ENCODE measurements at regions not wholly inside any gene's neighbourhood (a gene's known extent, or its start where the extent isn't known, plus 50 kb on each side); places are given as distances from the start of the nearest gene placed in this dataset.
"Not testable (repeated sequence)": the region's sequence is repeated elsewhere in the genome, so short reads cannot be mapped to it uniquely, and the experiment has no call there.

DNA sequence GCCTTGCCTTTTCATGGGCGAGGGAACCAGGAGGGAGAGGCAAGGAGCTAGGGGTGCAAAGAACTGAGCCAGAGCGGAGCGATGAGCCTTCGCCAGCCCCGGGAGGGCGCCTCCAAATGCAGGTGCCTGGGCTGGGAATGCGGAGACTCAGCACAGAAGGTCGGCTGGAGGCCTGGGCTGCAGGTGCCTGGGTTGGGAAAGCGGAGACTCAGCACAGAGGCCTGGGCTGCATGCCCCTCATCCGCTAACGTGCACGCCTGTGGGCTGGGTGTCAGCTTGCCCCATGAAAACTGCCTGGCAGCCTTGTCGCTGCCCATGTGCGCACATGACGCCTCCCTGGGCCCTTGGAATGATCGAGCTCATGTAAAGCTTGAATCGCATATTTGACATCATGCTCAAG, 51.8 kb downstream of the POM121L12 start:
- DNase-seq, result no peak

DNA sequence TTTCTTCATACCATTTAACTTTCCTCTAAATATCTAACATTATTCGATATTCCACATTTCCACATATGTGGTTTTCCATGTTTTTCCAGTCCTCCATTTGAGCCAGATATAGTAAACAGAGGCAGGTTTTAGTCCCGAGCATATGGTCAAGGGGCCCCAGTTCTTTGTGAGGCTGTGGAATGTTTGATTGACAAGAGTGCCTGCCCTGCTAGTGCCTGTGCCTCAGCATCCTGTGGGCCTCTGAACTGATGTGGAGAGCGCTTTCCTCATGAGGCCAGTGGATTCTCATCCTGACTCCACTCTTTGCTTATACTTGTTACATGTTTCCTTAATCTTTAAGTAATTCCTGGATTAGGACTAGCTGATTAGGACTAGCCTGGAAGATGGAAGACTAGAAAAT, 58.8 kb downstream of the POM121L12 start:
- DNase-seq, result no peak

DNA sequence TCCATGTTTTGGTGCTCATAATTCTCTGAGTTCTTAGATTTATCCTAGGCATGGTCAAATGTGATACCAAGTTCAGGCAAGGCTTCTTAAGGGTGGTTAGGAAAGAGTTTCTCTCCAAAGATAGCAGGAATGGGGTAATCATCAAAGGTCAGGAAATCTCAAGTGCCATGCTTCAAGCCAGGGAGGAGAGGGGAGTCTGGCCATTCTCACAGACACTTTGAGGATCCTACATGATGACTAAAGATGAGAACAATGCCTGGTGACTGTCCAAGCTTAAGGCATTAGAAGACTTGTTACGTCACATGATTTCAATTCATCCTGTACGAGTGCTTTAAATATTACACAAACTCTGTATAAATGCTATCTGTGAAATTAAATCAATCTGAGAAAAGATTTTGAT, 59.4 kb downstream of the POM121L12 start:
- DNase-seq, result no peak

DNA sequence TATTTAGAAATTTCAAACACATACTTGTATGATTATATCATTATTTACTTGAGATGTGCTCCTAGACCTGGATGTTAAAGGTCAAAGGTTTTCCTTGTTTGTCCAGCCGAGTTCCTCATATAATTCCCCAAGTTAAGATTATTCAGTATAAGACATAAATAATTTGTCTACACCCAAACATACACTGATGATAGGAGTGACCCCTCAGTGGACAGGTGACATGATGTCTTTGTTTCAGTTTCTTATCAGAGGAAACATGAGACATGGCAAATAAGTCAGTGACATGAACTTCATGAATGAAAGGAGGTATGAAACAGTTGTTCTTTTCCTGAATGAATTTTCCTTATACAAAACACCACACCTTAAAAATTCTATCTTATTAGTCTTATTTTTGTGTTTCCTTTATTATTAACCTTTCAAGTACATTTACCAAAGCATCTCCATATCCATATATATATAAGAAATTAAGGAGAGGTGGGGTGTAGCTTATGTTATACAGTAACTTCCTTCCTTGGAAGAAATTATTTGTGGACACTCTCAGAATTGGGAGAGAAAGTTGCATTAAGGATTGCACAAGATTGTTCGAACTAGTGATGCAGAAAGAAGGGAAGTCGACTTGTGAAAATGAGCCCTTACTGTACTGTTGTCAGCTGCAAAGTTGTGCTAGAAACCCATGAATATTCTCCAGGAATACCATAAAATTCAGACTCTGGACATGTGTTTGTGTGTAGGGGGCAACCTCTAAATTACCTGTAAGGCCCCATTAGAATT, 60.5 kb downstream of the POM121L12 start:
- DNase-seq, result no peak

DNA sequence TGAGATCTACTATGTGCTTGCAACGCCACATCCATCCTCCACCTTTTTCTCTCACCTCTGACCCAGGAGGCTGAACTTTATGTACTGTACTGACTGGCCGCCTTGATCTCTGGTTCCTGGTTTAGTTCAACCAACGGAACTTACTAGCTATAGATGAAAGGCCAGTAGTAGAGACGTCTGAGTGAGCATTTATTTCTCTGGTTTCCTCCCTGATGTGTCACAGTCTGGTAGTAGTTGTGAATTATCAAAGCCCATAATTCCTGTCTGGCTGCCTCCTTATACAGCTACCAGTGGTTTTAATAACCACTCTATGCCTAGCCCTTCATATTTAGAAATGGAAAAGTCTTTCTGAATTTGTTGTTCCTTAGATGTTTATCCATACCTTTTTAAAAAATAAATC, 64.7 kb downstream of the POM121L12 start:
- DNase-seq, result no peak

DNA sequence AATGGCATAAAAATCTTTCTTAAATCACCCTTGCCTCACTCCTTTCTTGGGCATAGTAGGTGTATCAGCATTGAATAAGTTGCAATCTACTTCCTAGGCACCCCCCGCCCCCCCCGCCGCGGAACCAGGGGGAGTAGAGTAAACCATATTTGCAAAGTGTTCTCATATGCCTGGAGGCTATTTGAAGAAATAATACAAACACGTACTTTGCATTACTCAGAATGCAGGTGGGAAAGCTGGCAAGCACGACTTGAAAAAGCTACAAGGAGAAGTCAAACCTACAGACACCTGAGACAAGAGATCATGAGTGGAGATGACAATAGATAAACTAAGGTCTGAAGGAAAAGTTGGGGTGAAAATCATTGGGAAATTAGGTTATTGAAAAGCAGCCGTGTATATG, 65.6 kb downstream of the POM121L12 start:
- DNase-seq, result no peak

DNA sequence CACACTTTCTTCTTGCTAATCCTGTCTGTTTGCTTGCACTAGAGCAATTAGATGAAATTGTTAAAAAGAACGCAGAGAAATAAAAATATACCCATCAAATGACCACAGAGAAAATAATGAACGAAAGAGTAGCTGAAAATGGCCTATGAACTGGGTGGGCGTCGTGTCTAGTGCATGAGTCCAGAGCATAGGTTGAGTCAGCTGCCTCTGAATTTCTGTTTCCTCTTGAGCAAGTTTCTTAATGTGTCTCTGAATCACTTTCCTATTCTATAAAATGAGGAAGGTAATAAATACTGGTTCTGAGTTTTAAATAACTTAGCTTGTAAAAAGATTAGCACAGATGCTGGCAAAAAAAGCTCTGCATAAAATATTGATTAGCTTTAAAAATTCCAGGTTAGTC, 75.0 kb downstream of the POM121L12 start:
- no peak for DNase-seq

DNA sequence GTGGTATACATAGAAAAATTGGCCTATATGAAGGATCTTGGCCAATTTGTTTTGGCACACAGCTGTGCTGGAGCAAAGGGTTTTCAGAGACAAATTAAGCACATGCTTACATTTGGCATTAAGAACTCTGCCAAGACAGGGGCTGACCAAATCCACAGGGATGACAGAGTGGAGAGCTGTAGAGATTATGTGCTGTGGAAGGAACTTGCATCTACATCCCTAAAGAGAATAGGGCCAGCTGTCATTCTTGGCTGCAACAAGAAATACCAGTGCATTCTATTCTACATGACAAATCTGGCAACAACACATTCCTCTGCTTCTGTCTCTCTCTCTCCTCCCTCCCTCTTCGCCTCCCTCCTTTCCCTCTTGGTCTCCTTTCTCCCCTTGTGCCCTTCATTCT, 75.6 kb downstream of the POM121L12 start:
- no peak for DNase-seq

DNA sequence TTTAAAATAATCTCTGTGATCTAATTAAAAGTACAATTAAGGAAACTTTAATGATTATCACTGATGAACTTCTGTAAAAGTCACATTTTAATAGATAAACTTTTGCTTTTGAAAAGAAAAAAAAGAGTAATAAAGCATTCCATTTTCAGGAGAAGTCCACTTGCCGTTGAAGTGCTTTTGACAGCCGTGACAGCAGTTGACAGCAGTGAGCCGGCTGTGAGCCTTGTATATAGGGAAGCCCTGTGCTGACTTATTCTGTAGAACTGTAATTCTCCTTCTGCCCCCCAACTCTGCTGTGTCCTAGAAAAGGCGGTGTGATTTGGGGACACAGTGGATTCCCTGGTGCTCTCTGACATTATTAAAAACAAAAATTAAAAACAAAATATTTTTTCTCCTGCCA, 78.0 kb downstream of the POM121L12 start:
- DNase-seq, result no peak

DNA sequence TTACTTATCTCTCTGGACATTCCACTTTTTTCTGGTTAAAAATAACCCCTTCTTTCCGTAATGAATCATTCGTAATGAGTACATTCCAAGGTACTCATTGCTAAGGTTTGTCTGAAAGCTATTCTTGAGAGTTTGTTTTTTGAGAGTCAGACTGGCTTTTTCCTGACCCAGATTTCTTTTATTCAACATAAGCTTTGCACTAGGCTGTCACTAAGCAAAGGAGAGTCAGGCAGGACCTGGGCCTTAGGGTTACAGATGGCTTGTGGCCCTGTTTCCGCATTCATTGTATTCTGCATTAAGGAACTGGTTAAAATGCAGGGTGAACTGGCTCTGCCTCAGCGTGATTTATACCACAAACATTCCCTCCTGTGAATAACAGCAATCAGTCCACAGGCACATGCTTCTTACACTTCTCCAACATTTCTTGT, 84.1 kb downstream of the POM121L12 start:
- peak in 2 of 51 donors; percentile 7 to 10 for DNase-seq

DNA sequence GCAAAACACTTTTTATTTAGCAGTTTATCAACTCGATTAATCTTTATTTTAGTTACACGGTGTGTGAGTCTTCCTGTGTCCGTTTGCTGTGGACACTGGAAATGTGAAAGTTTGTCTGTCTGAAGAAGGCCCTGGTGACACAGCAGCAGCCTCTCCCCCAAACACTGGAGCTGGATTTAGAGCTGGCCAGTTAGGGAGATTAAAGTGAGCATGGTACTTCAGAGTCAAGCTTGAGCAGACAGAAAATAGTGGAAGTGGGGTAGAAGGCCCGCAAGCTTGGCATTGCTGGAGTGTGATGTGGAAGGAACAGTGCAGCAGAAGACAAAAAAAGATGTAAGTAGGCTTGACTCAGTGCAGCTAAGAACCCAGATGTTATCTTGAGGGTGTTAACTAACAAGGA, 85.9 kb downstream of the POM121L12 start:
- DNase-seq, result no peak

DNA sequence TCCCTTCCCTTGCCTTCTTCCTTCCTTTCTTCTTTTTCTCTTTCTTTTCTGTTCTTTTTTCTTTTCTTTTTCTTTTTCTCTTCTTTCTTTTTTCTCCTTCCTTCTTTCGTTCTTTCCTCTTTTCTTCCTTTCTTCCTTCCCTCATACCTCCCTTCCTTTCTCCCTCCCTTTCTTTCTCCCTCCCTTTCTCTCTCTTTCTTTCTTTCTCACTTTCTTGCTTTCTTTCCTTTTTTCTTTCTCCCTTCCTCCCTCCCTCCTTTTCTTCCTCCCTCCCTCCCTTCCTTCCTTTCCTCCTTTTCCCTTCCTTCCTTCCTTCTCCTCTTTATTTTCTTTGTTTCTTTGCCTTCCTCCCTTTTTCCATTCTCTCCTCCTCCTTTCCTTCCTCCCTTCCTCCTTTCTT, 96.3 kb downstream of the POM121L12 start:
- DNase-seq, result no peak

DNA sequence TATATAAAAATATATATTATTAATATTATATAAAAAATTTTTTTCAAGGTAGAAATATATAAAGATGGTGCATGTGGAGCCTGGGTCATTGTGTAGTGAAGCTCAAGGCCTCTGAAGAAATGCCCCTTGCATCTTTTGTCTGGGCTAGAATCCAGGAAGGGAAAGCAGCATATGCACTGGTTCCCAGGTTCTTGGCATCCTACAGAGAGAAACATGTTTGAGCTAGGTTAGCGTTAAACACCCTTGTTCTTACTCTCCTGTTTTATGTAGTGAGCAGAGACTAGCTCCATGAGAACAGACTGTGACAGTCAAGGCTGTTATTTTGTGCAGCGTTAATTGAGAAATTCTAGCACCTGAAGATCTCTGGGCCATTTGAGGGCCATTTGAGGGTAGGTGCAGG, 116.1 kb downstream of the POM121L12 start:
- no peak for DNase-seq

DNA sequence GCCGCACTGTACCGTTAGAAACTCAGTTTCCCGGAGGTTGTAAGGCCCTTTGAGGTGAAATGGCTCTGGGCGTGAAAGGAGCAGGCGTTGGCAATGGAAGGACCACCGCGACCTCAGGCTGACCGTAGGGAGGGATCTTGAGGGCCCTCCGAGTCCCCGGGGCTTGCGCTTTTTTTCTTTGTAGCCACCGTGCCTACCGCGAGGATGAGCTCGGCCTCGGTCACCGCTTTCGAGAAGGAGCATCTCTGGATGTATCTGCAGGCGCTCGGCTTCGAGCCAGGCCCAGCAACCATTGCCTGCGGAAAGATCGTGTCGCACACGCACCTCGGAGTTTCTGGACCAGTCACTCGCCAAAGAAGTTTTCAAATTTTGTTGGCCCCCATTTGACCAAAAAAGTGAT, 151.8 kb downstream of the POM121L12 start:
- not testable (repeated sequence) for DNase-seq

DNA sequence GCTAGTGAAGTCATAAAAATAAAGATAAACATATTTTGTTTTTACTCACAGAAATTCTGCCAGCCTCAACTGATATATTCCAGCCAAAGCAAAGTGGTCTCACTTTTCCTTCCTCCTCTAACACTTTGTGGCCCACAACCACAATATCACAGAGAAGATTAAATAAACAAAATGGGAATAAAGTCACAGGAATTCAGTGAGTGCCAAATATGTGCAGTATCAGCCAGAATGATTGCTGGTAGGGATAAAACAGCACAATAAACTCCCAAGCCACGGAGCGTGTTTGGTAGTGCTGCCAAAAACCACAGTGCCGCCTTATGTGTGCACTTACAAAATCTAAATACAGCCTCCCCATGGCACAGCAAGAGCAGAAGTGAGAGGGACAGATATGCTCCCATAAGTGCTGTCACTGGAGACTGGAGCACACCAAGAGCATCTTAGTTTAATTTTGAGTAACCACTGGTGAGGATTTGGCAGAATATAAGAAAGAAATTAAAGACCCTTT, 155.8 kb downstream of the POM121L12 start:
- no peak for DNase-seq

DNA sequence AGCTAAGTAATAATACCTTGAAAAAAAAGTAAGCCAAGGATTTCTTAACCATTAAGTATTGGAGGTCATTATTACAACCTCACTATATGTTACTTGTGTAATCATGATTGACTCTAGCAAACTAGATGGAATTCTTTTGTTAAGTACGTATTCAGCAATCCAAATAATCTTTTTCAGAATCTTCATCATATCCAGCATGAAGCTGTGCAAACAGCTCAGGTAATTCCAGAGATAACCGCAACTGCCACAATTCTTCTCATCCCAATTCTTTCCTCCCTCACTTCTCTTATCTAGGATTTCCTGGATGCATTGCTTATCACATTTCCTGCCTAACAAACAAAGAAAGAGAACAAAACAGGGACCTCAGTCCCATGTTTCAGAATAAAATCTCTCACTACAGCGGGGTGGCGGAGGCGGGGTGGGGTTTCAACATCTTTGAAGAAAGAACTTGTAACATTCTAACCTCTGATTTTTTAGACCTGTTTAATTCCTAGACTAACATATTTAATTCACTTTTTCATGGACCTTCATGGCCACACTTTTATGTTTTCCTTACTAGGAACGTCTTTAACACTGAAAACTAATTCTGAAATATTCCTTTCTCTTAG, 156.5 kb downstream of the POM121L12 start:
- no peak for DNase-seq

DNA sequence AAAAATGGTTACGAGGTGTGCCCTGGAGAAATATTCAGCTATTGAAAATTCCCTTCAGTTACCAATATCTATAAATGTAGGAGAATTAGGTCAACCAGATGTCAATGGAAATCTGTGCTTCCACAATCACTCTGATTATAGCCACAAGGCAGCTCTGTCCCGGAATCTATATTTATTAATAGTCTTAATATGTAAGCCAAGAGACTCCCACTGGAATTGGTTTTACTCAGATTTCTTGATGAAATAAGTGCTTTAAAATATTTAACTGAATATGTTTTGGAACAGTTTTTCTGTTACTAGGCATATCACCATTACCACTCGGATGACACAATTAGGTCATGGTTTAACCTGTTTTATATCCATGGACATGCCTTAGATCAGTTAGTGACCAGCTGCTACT, 169.6 kb downstream of the POM121L12 start:
- no peak for DNase-seq

DNA sequence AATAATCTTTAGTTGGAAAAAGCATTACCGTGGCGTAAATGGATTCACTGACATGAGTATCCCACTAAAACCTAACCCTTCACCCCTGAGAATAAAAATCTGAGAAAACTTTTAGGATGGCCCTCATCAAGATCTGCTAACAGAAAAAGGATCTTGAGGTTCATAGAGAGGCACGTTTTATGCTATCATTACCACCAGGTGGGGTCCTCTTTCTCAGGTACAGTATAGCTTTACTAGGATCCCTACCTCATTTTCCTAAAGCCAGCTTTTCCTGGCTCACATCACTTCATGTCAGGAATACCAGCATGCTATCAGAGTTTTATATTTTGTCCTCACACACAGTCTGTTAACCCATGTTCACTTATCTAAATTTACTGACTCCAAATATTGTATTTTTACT, 173.7 kb downstream of the POM121L12 start:
- no peak for DNase-seq

DNA sequence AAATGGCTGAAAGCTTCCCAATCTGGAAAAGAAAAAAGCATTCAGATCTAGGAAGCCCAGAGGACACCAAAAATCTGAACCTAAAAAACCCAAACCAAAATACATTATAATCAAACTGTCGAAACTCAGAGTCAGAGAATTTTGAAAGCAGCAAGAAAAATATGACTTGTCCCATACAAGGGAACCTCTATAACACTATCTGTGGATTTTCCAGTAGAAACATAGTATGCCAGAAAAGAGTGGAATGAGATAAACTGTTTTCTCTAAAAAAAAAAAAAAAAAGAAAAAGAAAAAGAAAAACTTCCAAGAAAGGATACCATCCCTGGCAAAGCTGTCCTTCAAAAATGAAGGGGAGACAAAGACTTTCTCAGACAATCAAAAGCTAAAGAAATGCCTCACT, 179.0 kb downstream of the POM121L12 start:
- DNase-seq, result no peak

DNA sequence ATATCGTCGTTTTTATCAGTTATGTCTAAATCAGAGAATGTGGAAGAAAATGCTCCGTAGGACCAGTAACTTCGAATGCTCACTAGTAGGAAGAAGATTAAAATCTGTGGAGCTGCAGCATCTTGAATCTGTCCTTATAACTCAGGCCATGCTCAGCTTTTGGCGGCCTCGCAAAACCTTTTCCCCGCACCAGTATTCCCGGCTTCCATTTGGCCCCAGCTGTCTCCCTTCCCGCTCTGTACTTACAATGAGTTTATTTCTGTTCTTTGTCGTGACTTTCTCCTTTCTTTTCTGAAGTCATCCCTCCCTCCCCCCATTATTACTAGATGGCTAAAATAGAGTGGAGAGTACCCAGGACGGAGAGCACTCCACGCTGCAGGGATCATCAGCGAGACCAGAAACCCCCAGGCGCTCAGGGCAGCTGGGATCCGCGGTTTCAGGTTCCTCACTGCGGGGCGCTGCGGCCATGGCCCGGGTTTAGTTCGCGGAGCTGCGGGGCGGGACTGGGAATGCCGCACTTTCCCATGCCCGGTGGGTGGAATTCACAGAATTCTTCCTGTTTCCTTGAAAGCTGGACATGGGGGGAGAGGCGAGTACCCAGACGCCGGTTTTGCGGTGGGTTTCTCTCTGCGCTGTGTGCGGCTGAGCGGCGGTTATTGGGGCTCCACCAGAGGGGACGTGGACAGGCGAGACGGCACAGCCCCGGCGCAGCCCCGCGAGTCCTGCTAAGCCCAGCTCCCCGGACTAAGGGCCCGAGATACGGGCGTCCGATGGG, 183.5 kb downstream of the POM121L12 start:
- peak in 8 of 51 donors; percentile 3 to 24 (median 12) for DNase-seq

DNA sequence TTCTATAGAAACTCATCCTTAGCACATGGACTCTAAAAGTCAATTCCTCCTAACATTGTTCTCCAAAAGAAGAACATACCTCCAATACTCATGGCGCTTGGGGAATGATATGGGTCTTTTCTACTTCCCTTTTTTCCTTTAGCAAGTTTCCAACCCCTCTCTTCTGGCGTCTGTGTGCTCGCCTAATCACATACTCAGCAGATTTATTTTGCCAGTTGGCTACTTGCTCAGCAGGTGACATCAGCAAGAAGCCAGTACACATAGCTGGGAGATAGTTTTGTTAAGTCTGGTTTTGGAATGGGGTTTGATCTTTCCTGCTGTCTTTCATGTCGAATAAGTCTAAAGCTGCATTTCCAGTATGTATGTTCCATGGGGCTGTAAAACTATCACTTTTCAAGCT, 193.8 kb downstream of the POM121L12 start:
- DNase-seq, result no peak

DNA sequence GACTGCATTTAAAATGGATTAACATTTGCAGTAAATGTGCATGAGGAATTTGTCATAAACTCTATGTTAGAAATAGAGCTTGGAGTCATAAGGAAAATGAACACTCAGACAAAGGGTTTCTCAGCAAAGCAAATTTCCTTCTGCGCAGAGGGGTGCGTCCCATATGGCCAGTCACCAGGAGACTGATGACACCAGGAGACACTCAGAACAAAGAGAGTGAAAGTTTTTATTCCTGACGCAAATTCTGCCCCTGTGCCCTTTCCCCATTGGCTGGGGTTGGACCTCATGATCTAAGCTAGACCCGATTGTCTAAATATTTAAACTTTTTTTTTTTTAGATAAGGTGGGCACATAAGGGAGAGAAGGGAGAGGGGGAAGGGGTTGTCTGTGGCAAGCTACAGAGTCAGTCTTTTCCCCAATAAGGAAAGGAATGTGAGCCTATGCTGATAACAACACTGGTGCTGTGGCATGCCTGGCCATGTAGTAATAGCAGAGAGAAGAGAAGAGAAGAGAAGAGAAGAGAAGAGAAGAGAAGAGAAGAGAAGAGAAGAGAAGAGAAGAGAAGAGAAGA, 202.0 kb downstream of the POM121L12 start:
- no peak for DNase-seq

All from hypothalamus (tissue), 51 donors.